ENCODE measurements at regions not wholly inside any gene's neighbourhood (a gene's known extent, or its start where the extent isn't known, plus 50 kb on each side); places are given as distances from the start of the nearest gene placed in this dataset.

GRCh38 chr2:137748533-137748932, 215.7 kb upstream of the HNMT start:
- TF ChIP-seq CTCF (IDR thresholded peaks at IDR 0.05) (no peak), POLR2A (IDR thresholded peaks at IDR 0.05) (no peak)
